ENCODE measurements at regions not wholly inside any gene's neighbourhood (a gene's known extent, or its start where the extent isn't known, plus 50 kb on each side); places are given as distances from the start of the nearest gene placed in this dataset.

DNA sequence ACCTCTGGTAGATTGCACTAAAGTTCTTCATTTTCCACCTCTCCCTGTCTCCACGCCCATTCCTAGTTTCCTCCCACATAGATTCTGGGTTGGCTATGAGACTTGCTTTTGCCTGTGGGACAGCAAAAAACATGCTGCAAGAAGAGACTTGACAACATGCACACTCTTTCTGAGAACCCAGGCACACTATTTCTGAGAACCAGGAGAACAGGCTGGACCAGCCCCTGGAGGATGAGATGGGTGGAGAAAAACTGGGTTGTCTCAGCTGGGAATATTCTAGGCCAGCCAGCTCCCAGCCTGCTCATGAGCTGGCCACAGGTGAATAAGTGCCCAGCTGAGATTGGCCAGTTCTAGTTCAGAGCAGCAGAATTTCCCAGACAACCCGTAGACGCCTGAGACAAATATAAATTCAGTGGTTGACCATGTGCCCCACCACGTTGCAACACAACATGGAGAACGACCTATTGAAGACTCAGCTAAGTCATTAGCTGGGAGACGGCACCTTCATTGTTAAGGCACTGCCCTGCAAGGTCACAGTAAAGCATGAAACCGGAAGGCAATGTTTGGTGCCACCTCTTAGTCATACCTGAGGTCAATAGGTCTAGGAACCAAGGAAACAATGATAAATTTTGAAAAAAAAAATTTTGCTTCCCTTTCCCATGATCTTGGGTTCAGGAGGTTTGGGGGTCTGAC is 92.7 kb upstream of the AKR1E2 start:
- CTCF ChIA-PET (ENCODE audit: low intra/inter-chr PET ratio), result interaction anchor here (0.6 kb wide), 1 partner anchor 23 kb away, joined by 3 read pairs; no protein-coding TSS in a partner anchor
- Histone ChIP-seq H4K20me1 (replicated peaks; ENCODE audit: control insufficient read depth, insufficient read depth, low read length) (no peaks in the 10 kb centered on the region), H3K36me3 (ENCODE audit: control insufficient read depth, insufficient read depth, low read length) (no peaks in the 10 kb centered on the region), H2AFZ (ENCODE audit: low read depth, low read length) (no peak overlapping the region), H3K4me2 (ENCODE audit: insufficient read depth, low read length) (no peak overlapping the region), H3K27me3 (ENCODE audit: control insufficient read depth in 2 of 2, insufficient read depth in 2 of 2, low read length in 2 of 2) (peaks cover 8 to 17% of the 10 kb centered on the region in 2 experiments; a peak in 2 of 5 replicates), H3K9me1 (ENCODE audit: control insufficient read depth, insufficient read depth, low read length) (no peaks in the 10 kb centered on the region), H3K4me3 (no peak overlapping the region), H3K9ac (ENCODE audit: insufficient read depth in 1 of 2, low read depth in 2 of 2, low read length in 2 of 2) (no peak overlapping the region), H3K27ac (ENCODE audit: extremely low read depth, low read depth, low read length) (no peak overlapping the region), H3K4me1 (replicated peaks in 1 of 2; ENCODE audit: control insufficient read depth in 2 of 2, insufficient read depth in 2 of 2, low read length in 2 of 2) (no peaks in the 10 kb centered on the region), H3K79me2 (ENCODE audit: control insufficient read depth, insufficient read depth, low read length) (no peaks in the 10 kb centered on the region), H3K9me3 (replicated peaks; ENCODE audit: control insufficient read depth, insufficient read depth, low read depth, low read length) (no peaks in the 10 kb centered on the region)
- intact Hi-C loops (cut with micrococcal nuclease), result no loop called here
- in situ Hi-C loops (cut with MboI), result no loop called here
- POLR2A ChIA-PET, result interaction anchor here (0.6 to 1.9 kb wide), 2 partner anchors 10 to 12 kb away, joined by 3 to 5 read pairs; no protein-coding TSS in a partner anchor
- DNase-seq (ENCODE audit: extremely low read depth in 1 of 4, low spot score in 3 of 4), result no peak
- no TSS peak for BruUV-seq (replicated peaks)
- 3% methylated on average over 7 of the region's 7 CpGs for WGBS (ENCODE audit: insufficient coverage, low coverage, missing lambda C conversion rate)
- FAIRE-seq, result no peak
- 0 out of 2 replicates have a peak, but pooled peaks have one; percentile 20 for TF ChIP-seq FOSL1 (tag; conservative IDR thresholded peaks at IDR 0.05)
- TF ChIP-seq, protein P1, sequence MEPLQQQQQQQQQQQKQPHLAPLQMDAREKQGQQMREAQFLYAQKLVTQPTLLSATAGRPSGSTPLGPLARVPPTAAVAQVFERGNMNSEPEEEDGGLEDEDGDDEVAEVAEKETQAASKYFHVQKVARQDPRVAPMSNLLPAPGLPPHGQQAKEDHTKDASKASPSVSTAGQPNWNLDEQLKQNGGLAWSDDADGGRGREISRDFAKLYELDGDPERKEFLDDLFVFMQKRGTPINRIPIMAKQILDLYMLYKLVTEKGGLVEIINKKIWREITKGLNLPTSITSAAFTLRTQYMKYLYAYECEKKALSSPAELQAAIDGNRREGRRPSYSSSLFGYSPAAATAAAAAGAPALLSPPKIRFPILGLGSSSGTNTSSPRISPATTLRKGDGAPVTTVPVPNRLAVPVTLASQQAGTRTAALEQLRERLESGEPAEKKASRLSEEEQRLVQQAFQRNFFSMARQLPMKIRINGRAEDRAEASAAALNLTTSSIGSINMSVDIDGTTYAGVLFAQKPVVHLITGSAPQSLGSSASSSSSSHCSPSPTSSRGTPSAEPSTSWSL (CRISPR knock-in tag; IDR thresholded peaks at IDR 0.05; ENCODE audit: borderline replicate concordance), result no peak
- no peak for ATAC-seq

DNA sequence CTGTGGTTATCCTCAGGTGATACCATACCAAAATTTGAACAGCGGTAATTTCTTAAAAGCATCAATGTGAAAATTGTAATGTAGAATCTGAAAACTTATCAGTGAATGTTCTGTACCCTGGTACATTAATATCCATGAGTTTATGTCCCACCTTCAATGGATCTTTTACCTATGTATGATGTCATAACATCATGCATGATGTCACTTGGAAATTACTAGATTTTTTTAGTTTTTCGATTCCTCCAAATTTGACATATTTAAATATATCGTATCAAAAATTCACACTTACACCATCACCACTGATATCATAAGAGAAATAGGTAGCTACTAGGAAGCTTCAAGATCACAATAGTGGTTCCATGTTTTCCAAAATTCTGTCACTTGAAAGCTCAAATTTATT is 95.0 kb upstream of the AKR1E2 start:
- 2% methylated on average over 3 of the region's 3 CpGs for WGBS (ENCODE audit: insufficient coverage, low coverage, missing lambda C conversion rate)
- DNase-seq (ENCODE audit: extremely low read depth in 1 of 4, low spot score in 3 of 4), result no peak
- ChIA-PET POLR2A (no interaction called here), CTCF (ENCODE audit: low intra/inter-chr PET ratio) (no interaction called here)
- Histone ChIP-seq H3K4me1 (replicated peaks in 1 of 2; ENCODE audit: control insufficient read depth in 2 of 2, insufficient read depth in 2 of 2, low read length in 2 of 2) (no peaks in the 10 kb centered on the region), H3K9me1 (ENCODE audit: control insufficient read depth, insufficient read depth, low read length) (no peaks in the 10 kb centered on the region), H3K9ac (ENCODE audit: insufficient read depth in 1 of 2, low read depth in 2 of 2, low read length in 2 of 2) (no peak overlapping the region), H2AFZ (ENCODE audit: low read depth, low read length) (no peak overlapping the region), H3K9me3 (replicated peaks; ENCODE audit: control insufficient read depth, insufficient read depth, low read depth, low read length) (no peaks in the 10 kb centered on the region), H4K20me1 (replicated peaks; ENCODE audit: control insufficient read depth, insufficient read depth, low read length) (no peaks in the 10 kb centered on the region), H3K27ac (ENCODE audit: extremely low read depth, low read depth, low read length) (no peak overlapping the region), H3K79me2 (ENCODE audit: control insufficient read depth, insufficient read depth, low read length) (no peaks in the 10 kb centered on the region), H3K36me3 (ENCODE audit: control insufficient read depth, insufficient read depth, low read length) (no peaks in the 10 kb centered on the region), H3K4me3 (no peak overlapping the region), H3K27me3 (ENCODE audit: control insufficient read depth in 2 of 2, insufficient read depth in 2 of 2, low read length in 2 of 2) (peaks cover 8 to 13% of the 10 kb centered on the region in 2 experiments; a peak in 3 of 5 replicates), H3K4me2 (ENCODE audit: insufficient read depth, low read length) (no peak overlapping the region)
- in situ Hi-C loops (cut with MboI) (no loop called here), intact Hi-C loops (cut with micrococcal nuclease) (no loop called here)
- TF ChIP-seq KLF6 (CRISPR knock-in tag; IDR thresholded peaks at IDR 0.05; ENCODE audit: borderline replicate concordance) (no peak), KDM1A (IDR thresholded peaks at IDR 0.05) (no peak), RBM34 (IDR thresholded peaks at IDR 0.05; ENCODE audit: borderline replicate concordance, insufficient read depth, low read length) (no peak), ZNF263 (CRISPR knock-in tag; IDR thresholded peaks at IDR 0.05; ENCODE audit: borderline replicate concordance) (no peak), EWSR1 (IDR thresholded peaks at IDR 0.05; ENCODE audit: borderline replicate concordance, low read depth, partially characterized antibody) (no peak), ILF3 (IDR thresholded peaks at IDR 0.05; ENCODE audit: borderline replicate concordance) (no peak), FOXK1 (CRISPR knock-in tag; IDR thresholded peaks at IDR 0.05; ENCODE audit: borderline replicate concordance) (no peak), HNRNPLL (IDR thresholded peaks at IDR 0.05; ENCODE audit: low read depth, low read length, poor library complexity, severe bottlenecking) (no peak), TAL1 (IDR thresholded peaks at IDR 0.05) (no peak), TCF7L2 (IDR thresholded peaks at IDR 0.05; ENCODE audit: low read depth, low read length) (no peak), POLR2AphosphoS5 (IDR thresholded peaks at IDR 0.05; ENCODE audit: control insufficient read depth, insufficient read depth, low read depth, low read length) (no peak)
- no peak for FAIRE-seq
- BruUV-seq (replicated peaks), result no TSS peak
- ATAC-seq, result no peak

Measured in K562 (cell line).